Posterior vena cava (tissue), 2 donors: ENCODE measurements at regions not wholly inside any gene's neighbourhood (a gene's known extent, or its start where the extent isn't known, plus 50 kb on each side); places are given as distances from the start of the nearest gene placed in this dataset.

ENCODE experiments used
- DNase-seq: peaks from one replicate; pipeline ENCODE4 v3.0.0-alpha.2; 2020; ENCODE audit warnings: low spot score
- intact Hi-C, 2 donors: fragments of 100-400 bp; cut with DNase I; formaldehyde crosslinking; loops; one replicate each; pipeline versions ENCODE4 v1.14.1 to v1.14.2; 2022 to 2023
- donor health status: DM: yes; HTN: yes; CAD: no.
- donor health status: DM: yes; HTN: yes; CAD: no.

DNA sequence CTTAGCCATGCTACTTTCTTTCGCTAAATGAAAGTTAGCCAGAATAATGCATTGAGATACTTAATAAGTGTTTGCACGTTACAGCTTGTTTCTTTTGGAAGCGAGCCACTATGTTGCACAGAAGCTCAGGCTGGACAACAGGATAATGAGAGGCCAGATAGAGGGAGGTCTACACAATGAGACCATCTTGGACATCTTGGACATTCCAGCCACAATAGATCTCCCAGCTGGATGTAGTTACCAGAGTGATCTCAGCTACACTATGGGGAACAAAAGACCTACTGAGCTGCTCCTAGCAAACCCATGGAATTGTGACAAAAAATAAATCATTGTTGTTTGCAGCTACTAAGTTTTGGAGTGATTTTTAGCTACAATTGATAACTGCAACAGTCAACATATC, 540.1 kb upstream of the SEMA6D start:
- no peak for DNase-seq
- intact Hi-C loops = no loop called here

DNA sequence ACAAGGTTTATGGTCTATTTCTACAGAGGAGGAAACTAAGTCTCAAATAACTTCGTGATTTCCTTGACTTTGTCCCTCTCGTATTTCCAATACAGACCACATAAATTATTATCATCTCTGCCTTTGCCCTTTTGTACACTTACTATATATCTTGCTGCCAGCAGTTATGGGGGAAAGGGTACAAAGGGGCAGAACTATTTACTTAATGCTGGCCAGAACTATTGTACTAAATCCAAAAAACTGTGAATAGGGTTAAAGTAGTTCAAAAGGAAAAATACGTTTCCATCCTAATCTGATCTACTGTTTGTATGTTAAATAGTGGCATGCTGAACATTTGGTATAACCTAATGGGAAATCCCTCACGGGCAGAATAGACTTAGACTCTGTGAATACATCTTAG, 537.3 kb upstream of the SEMA6D start:
- DNase-seq = no peak
- intact Hi-C loops = no loop called here

DNA sequence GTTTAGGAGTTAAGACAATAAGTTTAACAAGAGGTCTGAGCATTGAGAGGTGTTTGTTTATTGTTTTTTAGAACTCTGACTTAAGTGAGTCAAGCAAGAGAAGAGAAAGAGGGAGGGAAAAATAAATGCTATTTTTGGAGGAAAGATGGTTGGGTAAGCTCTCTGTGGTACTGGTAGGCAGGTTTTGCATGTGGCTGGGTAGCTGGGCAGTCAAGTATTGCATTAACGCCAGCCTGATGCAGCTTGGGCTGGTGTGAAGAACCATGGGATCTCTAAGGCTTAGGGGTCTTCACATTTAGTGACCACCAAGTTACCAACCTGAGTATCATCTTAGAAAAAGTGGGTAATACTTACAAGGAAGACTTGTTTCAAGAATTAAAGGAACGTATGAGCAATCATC, 534.5 kb upstream of the SEMA6D start:
- no peak for DNase-seq
- intact Hi-C loops = no loop called here

DNA sequence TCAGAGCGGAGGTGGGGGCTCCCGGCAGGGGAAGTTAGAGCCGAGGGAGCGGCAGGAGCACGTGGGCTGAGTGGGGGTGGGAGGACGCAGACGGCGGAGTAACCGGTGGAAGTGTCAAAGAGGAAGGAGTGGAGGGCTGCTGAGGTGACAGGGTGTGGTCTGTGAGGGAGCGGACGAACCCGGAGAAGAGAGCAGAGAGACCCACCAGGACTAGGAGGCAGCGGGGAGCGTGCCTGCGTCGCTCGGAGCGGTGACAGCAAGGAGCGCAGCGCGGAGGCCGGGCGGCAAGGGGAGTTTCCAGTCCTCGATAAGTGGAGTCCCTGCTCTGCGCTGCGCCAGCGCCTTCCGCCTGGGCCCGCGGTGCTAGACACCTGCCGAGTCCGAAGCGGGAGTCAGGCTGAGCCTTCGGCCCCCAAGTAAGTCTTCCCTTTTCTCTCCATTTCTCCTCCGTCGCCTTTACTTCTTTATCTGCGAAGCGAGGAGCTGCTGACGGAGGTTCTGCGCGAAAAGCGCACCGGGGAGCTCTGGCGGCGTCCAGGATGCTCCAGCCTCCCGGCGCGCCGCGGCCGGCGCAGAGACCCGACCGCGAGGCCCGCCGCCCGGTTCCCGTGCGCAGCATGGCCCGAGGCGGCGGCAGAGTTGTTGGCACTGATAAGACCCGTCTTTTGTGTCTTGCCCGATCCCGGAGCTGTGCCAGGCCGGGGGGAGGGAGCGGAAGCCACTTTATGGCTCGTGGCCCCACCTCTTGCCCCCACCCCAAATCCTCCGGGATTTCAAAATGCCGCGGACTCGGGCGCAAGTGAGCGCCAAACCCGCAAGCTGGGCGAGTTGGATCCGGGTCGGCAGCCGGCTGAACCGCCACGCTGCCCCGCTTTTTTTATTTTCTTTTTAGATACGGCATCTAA, 533.0 kb upstream of the SEMA6D start:
- DNase-seq = peak; percentile 80
- intact Hi-C loops = no loop called here

DNA sequence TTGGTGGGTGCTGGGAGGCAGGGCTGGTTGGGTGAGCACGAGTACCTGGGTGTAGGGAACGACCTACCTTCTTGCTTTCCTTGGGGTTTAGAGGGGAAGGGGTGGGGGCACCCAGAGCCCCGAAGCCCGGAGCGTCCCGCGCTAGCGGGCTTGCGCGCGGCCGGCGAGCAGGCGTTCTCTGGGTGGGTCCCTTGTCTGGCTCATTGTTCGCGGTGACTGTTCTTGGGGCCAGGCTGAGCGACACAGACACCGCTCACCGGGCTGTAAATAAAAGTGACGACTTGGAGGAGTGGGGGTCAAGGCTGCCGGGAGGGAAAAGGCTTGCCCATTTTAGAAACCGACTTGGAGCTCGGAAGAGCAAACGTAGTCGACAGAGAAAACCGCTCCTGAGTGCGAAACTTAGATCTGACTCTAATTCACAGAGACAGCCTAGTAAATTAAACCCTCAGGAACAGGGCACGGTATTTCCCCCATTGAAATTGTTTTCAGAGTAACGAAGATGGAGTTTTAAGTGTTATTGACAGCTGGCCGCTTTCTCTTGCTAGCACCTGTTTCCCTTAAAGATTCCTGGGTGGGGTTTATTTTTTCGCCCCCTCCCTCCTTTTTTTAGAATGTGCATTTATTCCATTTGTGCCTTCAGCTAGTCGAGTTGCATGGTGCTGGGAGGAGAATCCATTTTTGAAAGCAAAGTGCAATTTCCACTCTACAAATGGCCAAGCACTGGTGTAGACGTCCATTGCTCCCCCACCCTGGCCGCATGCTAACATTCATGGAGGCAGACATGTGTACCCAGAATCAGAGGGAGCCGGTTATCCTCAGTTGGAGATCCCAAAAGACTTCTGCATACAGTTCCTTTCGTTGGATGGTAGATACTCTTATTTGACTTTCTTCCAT, 532.1 kb upstream of the SEMA6D start:
- intact Hi-C loops = no loop called here
- peak; percentile 72 for DNase-seq

DNA sequence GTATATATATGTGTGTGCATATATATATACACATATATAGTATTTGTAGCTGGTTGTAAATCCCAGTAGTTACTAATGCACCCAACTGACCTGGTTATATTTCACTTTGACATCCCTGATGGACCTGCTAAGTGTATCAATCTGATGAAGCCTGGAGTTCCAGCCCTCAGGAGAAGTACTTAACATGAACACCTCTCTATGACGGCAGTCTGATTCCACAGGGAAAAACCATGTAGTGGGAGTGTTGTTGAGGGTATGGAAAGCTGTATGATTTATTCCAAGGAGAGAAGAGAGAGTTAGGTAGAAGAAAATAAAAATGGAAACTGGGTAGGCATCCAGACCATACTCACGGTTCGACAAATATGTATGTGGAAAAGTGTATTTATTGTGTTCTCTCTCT, 531.2 kb upstream of the SEMA6D start:
- no peak for DNase-seq
- intact Hi-C loops = no loop called here

DNA sequence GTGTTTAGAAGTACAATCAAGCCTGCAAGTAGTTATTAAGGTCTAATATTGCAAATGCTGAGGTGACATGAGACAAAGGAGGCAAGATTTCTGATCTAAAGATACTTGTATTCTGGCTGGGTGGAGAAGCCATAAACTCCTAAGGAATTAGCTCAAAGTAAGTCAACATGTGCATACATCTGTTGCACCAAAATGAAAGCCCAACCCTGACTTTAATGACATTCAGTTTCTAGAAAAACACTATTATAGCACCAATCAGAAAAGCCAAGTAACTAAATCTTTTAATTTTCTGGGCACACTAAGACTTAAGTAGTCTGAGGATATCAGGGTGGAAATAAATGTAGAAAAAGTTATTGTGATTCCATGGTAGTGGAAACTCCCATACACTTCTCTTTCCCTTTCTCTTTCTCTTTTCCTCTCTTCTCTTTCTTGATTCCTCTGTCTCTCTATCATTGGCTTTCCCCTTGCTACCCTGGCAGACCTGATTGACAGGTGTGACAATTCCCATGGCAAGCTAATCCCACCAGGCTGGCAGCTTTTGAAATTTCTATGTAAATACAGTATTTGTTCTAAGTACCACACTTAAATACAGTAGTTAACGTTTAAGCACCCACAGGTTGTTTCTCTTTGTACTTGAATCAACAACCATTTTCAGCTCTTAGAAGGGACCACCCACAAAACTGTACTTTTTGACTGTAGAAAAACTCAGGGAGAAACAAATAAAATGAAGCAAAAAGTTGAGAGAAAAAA, 528.4 kb upstream of the SEMA6D start:
- DNase-seq = no peak
- intact Hi-C loops = no loop called here

DNA sequence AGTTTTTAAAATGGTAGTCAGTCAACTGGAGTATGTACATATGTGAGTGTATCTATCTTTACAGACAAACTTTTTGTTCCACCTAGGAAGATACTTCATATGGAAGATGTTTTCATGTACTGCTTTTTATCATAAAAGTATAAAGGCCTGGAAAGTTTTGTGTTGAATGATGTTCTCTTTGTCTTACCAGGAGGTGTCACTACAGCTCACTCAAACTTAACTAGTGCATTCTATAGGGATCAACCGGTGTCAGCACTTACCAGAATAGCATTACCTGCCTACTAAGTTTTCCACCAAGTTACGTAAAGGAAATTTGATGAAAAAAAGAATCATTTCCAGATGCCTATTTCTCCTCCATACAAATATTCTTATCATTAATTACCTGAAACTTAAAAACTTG, 522.6 kb upstream of the SEMA6D start:
- intact Hi-C loops = loop anchor here (5.0 to 10.0 kb wide), 2 partner anchors 793 to 800 kb away; no protein-coding TSS in a partner anchor
- DNase-seq = no peak

DNA sequence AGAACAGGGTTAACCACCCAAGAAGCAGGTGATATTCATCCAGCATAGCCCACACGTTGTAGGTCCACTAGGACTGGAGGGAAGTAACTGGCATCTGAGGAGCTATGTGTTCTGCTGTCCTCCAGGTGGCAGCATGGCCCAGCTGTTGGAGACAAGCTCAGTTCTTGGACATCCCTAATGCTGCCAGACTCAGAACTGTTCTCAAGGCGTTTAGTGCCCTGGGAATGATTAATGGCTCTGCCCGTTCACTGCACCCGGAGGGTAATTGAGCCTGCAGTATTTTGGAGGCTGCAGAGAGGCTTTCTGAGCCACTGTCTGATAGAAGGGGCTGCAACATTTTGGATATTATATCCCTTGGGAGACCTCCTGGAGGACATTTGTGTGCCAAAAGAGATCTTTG, 521.3 kb upstream of the SEMA6D start:
- DNase-seq = peak; percentile 92
- intact Hi-C loops = loop anchor here (5.0 to 10.0 kb wide), 2 partner anchors 791 to 799 kb away; no protein-coding TSS in a partner anchor

DNA sequence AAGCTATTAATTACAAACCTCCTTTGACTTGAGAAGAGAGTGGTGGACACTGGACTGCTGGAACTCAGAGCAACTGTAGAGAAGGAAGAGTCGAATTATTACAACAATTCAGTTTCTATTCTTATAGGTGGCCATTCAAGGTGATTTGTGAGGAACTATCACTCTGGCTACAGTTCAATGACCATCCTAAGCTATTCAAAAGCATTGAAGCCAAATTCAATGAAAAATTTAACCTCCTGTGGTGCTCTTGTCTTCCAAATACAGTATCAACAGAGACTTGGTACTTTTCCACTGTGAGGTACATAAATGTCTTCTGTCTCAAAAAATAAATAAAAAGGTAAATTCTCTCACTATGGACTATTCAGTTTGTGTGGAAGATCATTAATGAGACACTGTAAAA, 513.3 kb upstream of the SEMA6D start:
- no peak for DNase-seq
- intact Hi-C loops = loop anchor here in 1 of 2 donors (5.0 kb wide), 1 partner anchor 1428 kb away; no protein-coding TSS in a partner anchor

DNA sequence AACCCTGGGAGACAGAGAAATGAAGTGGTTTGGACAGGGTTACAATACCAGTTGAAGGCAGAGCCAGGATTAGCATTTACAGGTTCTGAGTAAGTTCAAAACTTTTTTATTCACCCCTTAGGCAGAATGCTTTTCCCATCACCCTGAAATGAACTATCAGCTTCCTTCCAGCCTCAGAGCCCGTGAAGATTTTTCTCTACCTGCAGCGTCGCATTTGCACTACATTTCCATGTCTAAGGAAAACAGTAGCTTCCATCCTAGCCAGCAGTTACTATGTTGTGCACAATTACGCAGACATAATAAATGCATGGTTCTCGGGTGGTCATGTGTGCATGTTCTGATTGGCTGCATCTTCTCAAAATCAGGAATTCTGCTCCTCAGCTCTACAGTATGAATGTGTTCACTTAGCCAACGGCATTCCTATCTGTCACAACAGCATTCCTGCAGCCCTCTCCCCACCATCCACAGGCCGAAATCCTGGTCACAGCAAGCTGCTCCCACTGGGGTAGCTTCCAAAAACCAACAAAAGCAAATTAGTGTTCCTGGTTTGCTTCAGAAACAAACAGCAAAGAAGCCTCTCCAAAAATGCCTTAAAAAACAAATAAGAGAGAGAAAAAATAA, 510.8 kb upstream of the SEMA6D start:
- intact Hi-C loops = loop anchor here in 1 of 2 donors (5.0 kb wide), 1 partner anchor 741 kb away; no protein-coding TSS in a partner anchor
- no peak for DNase-seq

DNA sequence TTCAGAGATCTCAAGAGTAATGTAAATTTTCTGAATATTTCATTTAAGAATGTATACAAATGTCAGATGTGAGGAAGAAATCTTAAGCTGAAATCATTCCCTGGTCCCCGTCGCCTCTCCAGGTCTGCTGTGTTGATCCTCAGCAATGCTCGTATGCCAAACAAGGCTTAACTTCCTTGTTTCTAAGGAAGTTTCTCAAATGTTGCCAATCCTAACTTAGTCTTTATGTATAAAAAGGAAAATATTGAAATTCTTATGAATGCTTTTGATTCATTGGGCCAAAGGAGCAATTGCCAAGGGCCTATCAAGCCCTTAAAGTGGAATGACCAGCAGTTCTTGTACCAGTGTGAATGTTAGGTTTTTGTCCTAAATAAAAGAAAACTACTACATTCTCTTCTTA, 507.7 kb upstream of the SEMA6D start:
- DNase-seq = no peak
- intact Hi-C loops = loop anchor here in 1 of 2 donors (5.0 kb wide), 1 partner anchor 738 kb away; no protein-coding TSS in a partner anchor

DNA sequence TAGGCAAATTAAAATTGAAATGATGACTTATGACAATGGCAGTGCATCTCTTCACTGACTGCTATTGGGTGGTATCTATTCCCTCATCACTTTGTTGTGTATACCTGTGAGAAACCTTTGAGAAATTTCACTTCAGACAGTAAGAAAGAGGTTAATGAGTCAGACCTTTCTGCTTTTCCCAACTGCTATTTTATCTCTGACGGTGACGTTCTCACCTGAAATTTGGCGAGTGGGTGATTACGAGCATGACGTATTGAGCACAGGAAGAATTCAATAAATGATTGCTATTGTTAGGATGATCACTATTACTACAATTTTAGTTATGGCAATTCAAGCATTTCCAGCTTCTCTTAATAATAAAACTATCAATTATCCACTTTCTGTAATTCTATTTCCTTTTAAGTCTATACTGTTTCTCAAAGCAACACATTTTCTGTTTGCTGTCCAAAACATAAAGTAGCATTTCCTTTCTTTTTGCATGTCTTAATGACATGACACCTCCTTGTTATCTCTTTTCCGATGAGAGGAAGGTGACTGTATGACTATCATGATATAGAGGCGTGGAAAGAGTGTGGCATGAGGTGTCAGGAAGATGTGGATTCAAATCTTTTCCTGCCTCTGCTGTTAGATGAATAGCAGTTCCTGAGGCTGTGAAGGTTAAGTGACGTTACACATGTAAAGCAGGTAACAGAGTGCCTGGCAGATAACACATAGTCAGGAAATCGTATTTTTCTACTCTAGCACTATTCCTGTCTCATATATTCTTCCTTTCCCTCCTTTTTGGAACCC, 504.9 kb upstream of the SEMA6D start:
- intact Hi-C loops = no loop called here
- no peak for DNase-seq

DNA sequence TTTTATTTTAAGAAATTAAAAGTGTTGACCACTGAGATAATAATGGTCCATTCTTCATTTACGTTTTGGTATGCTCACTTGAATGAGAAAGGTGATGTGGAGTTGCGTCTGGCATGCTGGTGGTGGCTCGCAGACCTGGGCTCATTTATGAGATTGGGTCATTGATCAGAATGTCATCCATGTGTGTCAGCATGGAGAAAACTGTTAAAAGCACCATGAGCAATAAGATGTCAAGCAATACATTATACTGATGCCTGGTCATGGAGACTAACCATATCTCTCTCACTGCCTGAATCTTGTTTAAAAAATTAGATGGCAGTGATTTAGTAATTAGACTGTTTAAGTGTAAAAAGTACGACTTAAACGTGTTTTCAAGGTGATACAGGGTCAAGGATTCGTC, 503.4 kb upstream of the SEMA6D start:
- intact Hi-C loops = no loop called here
- DNase-seq = no peak

DNA sequence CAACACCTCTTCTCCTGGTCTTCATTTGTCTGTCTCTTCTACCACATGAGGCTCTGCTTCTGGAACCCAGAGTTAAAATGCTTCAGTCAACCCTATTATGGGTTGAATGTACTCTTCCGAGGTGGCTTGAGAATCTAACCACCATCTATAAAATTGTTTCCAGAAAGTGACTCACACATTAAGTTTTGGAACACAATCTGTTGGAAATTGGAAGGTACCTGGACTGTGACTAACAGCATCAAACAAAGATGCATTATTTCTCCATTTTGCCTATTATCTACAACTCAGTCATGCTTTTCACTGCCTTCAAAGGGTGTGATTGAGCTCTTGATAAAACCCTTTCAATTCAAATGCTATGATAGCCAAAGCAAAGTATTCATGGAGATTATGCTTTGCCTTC, 499.0 kb upstream of the SEMA6D start:
- DNase-seq = no peak
- intact Hi-C loops = no loop called here

DNA sequence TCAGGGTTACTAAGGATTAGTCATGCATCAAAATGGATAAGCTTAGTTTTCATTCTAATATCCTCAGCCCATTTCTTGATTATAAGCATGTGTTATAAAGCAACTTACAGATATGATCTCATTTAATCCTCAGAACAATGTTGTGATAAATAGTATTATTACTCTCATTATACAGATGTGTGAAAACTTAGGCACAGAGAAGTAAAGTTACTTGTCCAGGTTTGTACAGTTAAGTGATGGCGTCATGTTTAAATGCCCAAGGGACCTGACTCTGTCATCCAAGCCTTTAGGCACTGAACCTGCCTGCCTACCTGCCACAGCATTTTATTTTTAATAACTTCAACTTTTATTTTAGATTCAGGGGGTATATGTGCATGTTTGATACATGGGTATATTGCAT, 472.9 kb upstream of the SEMA6D start:
- intact Hi-C loops = no loop called here
- no peak for DNase-seq

DNA sequence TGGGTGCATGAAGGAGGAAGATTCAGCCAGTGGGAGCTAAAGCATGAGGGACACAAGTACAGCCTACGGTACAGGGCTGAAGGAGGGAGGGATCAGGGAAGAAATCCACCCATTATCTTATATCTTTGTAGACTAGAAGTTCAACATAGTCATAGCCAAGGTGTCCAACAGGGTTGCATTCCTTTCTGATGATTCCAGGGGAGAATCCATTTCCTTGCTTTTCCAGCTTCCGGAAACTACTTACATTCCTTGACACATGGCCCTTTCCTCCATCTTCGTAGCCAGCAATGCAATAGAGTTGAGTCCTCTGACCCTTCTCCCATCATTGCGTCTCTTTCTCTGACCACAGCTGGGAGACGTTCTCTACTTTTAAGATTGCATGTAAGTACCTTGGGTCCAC, 471.0 kb upstream of the SEMA6D start:
- DNase-seq = no peak
- intact Hi-C loops = no loop called here

DNA sequence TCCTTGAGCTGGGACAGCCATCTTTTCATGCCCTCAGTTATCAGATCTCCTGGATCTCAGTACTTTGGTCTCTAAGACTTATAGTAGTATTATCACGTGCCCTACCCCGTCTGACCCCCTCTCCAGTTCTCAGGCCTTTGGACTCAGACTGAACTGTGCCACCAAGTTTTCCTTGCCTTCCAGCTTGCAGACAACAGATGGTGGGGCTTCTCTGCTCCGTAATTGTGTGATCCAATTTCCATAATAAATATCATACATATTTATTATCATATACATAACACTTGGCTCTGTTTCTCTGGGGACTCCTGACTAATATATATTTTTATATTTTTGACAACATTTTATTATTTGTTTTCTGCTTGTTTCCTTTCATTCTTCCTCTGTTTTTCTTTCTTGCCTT, 458.8 kb upstream of the SEMA6D start:
- DNase-seq = no peak
- intact Hi-C loops = no loop called here
